ENCODE measurements at regions not wholly inside any gene's neighbourhood (a gene's known extent, or its start where the extent isn't known, plus 50 kb on each side); places are given as distances from the start of the nearest gene placed in this dataset.
A peak's percentile ranks its signal among the peaks of the same experiment; 100 is the strongest.

DNA sequence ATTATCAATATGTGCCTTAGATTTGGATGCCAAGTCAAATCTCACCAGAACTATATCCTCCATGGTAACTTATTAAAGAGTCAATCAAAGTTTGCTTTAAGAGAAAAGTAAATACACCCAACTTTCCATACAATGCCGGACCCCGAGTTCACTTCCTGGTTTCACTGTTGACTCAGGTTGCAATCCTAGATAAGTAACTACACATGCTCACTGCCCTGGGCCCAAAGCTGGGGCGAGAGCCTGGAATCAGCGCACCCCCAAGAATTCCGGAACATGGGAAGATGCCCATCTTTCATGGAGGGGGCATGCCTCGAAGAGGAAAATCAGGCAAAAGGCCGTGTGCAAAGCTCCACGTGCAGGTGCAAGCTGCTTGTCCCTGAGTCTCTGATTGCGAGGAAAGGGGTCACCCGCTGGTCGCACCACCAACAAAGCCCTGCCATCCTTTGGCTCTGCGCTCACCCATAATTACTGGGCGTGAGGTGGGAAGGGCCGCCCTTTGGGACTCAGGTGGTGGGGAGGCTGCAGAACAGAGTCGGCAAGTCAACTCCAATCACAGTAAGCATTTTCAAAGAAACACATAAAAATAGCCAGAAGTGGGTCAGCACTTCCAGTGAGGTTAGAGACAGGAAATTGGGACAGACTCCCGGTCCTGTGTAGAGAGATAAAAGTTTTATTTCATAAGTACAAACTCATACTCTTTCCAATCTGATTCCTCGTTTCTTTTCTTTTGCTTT lies 167.7 kb downstream of the TOMM20 start:
- H3K9me3 Mint-ChIP-seq = no peaks in the 10 kb centered on the region
- TF ChIP-seq, protein P1, sequence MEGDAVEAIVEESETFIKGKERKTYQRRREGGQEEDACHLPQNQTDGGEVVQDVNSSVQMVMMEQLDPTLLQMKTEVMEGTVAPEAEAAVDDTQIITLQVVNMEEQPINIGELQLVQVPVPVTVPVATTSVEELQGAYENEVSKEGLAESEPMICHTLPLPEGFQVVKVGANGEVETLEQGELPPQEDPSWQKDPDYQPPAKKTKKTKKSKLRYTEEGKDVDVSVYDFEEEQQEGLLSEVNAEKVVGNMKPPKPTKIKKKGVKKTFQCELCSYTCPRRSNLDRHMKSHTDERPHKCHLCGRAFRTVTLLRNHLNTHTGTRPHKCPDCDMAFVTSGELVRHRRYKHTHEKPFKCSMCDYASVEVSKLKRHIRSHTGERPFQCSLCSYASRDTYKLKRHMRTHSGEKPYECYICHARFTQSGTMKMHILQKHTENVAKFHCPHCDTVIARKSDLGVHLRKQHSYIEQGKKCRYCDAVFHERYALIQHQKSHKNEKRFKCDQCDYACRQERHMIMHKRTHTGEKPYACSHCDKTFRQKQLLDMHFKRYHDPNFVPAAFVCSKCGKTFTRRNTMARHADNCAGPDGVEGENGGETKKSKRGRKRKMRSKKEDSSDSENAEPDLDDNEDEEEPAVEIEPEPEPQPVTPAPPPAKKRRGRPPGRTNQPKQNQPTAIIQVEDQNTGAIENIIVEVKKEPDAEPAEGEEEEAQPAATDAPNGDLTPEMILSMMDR (IDR thresholded peaks at IDR 0.05) = no peak
- H3K4me3 Mint-ChIP-seq = no peak overlapping the region
- Histone ChIP-seq H3K4me3 (ENCODE audit: low read length) (no peak overlapping the region), H3K4me1 (ENCODE audit: insufficient read depth, low read length) (peaks cover 63% of the 10 kb centered on the region), H3K27me3 (ENCODE audit: control insufficient read depth in 1 of 2, insufficient read depth in 2 of 2, low read length in 2 of 2) (no peaks in the 10 kb centered on the region), H3K9me3 (ENCODE audit: control insufficient read depth in 1 of 2, insufficient read depth in 1 of 2, low read length in 2 of 2) (no peaks in the 10 kb centered on the region), H3K36me3 (ENCODE audit: insufficient read depth, low read length) (no peaks in the 10 kb centered on the region), H3K27ac (ENCODE audit: low read depth in 1 of 2, low read length in 2 of 2) (no peak overlapping the region)
- H3K27ac Mint-ChIP-seq = peak overlapping the region; percentile 90
- ATAC-seq (ENCODE audit: poor library complexity) = no peak
- ChIA-PET CTCF (no interaction called here), POLR2A (no interaction called here)
- no peak for DNase-seq
- intact Hi-C loops (cut with DNase I, micrococcal nuclease) = loop anchor here (5.0 kb wide), 3 partner anchors 51 to 229 kb away; no protein-coding TSS in a partner anchor
- H3K27me3 Mint-ChIP-seq = no peaks in the 10 kb centered on the region
- H3K4me1 Mint-ChIP-seq (ENCODE audit: low read depth) = peaks cover 75% of the 10 kb centered on the region
- no peaks in the 10 kb centered on the region for H3K36me3 Mint-ChIP-seq (ENCODE audit: low read depth)

DNA sequence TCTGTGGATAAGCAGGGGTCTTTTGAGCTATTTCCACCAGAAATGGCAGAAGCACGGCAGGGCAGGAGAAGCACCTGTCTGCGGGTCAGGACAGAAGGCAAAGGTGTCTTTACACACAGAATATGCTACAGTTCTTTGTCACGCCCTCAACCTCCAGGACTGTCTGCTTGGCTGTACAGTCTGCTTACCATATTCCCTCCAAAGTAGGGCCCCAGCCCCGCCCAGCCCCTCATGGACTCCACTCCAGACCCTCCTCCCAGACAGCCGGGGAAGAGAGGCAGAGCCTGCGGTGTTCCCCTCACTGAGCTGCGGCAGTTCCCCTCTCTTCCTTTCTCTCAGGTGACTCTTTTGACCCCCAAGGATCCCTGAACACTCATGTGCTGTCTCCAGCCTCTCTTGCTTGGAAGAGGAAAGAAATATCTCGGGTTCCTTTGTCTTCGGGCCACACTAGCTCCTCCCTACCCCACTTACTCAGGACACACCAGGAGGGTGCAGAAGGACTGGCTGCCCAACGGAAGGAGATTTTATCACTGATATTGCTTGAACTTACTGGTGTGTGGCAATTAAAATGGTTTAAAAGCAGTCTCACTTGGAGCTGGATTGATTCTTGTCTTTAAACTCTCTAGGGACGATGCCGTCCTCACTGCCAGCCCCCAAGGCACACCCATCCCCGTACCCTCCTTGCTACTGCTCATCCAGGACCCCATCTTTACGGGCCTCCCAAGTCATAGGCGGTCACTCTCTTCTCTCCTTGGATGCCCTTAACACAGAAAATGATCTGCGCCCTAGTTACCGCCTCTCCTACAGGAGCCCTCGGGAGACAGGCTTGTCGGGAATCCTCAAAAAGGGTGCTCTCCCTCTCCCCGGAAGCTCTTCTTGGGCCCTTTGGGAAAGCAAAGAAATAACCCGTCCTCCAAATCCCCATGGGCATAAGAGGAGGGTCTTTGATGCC lies 169.7 kb downstream of the TOMM20 start:
- H3K36me3 ChIP-seq (ENCODE audit: insufficient read depth, low read length) = no peaks in the 10 kb centered on the region
- Mint-ChIP-seq H3K27ac (peak overlapping the region; percentile 77), H3K4me1 (ENCODE audit: low read depth) (peaks cover 78% of the 10 kb centered on the region), H3K36me3 (ENCODE audit: low read depth) (no peaks in the 10 kb centered on the region), H3K4me3 (no peak overlapping the region), H3K9me3 (no peaks in the 10 kb centered on the region), H3K27me3 (no peaks in the 10 kb centered on the region)
- no peaks in the 10 kb centered on the region for H3K27me3 ChIP-seq (ENCODE audit: control insufficient read depth in 1 of 2, insufficient read depth in 2 of 2, low read length in 2 of 2)
- H3K4me3 ChIP-seq (ENCODE audit: low read length) = no peak overlapping the region
- TF ChIP-seq, protein P1 (IDR thresholded peaks at IDR 0.05) = no peak
- peaks cover 64% of the 10 kb centered on the region for H3K4me1 ChIP-seq (ENCODE audit: insufficient read depth, low read length)
- ChIA-PET POLR2A (interaction anchor here (0.6 to 2.0 kb wide), 2 partner anchors 254 to 349 kb away, joined by 3 to 4 read pairs; partner anchors contain the start of gene IRF2BP2), CTCF (no interaction called here)
- H3K9me3 ChIP-seq (ENCODE audit: control insufficient read depth in 1 of 2, insufficient read depth in 1 of 2, low read length in 2 of 2) = no peaks in the 10 kb centered on the region
- H3K27ac ChIP-seq (ENCODE audit: low read depth in 1 of 2, low read length in 2 of 2) = no peak overlapping the region
- ATAC-seq (ENCODE audit: poor library complexity) (no peak), DNase-seq (no peak)
- intact Hi-C loops (cut with DNase I, micrococcal nuclease) = no loop called here

DNA sequence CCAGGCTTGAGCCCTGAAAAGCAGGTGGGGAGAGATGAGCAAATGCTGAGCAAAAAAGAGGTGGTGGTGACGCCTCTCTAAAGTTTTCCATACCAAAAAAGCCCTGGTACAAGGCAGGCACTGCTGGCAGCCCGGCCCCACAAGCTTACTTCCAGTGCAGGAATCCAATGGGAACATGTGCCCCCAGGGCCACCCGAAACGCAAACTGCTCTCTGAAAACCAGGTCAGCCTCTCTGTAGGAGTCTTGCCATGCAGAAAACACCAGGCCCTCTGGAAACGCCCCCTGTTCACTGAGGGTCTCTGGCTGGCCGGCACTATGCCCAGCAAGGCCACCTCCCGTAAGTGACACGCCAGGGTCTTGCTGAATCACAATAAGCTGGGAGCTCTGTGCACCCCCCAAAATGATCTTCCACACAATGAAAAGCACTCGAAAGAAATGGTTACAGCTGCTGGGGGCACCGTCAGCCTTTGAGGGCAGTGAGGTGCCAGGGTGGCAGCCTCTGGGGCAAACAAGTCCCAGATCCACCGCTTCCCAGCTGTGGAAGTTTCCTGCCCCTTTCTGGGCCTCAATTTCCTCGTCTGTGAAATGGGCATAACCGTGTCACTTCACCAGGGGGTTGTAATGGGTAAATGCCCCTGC lies 170.5 kb downstream of the TOMM20 start:
- Mint-ChIP-seq H3K36me3 (ENCODE audit: low read depth) (no peaks in the 10 kb centered on the region), H3K27ac (no peak overlapping the region), H3K9me3 (no peaks in the 10 kb centered on the region), H3K27me3 (no peaks in the 10 kb centered on the region), H3K4me1 (ENCODE audit: low read depth) (peaks cover 70% of the 10 kb centered on the region), H3K4me3 (no peak overlapping the region)
- intact Hi-C loops (cut with DNase I, micrococcal nuclease) = no loop called here
- H3K27ac ChIP-seq (ENCODE audit: low read depth in 1 of 2, low read length in 2 of 2) = no peak overlapping the region
- no peaks in the 10 kb centered on the region for H3K27me3 ChIP-seq (ENCODE audit: control insufficient read depth in 1 of 2, insufficient read depth in 2 of 2, low read length in 2 of 2)
- TF ChIP-seq, protein P1 (IDR thresholded peaks at IDR 0.05) = no peak
- peaks cover 57% of the 10 kb centered on the region for H3K4me1 ChIP-seq (ENCODE audit: insufficient read depth, low read length)
- no peak for ATAC-seq (ENCODE audit: poor library complexity)
- no peaks in the 10 kb centered on the region for H3K9me3 ChIP-seq (ENCODE audit: control insufficient read depth in 1 of 2, insufficient read depth in 1 of 2, low read length in 2 of 2)
- DNase-seq = no peak
- no peak overlapping the region for H3K4me3 ChIP-seq (ENCODE audit: low read length)
- no peaks in the 10 kb centered on the region for H3K36me3 ChIP-seq (ENCODE audit: insufficient read depth, low read length)
- ChIA-PET CTCF (no interaction called here), POLR2A (interaction anchor here (2.0 kb wide), 1 partner anchor 348 kb away, joined by 4 read pairs; the partner anchor contains the start of gene IRF2BP2)
